Activated CD8-positive, alpha-beta memory T cell treated with anti-CD3 and anti-CD28 coated beads, Interleukin-2, amount 10 ng/mL, durations not matched to agents 7 days and 5 days (primary cell): ENCODE measurements at regions not wholly inside any gene's neighbourhood (a gene's known extent, or its start where the extent isn't known, plus 50 kb on each side); places are given as distances from the start of the nearest gene placed in this dataset.

Experiments used
- ATAC-seq: fragments of 150-1000 bp; cut with Tn5 transposase; one replicate; pipeline ENCODE4 v1.10.0; 2021; ENCODE audit warnings: moderate library complexity
- CTCF ChIA-PET: fragments of 350-600 bp; sonication (Branson Sonifier 250); formaldehyde crosslinking; loops from one replicate; lab custom pipeline; 2021; ENCODE audit warnings: antibody characterized with exemption; lab: Charles Lee
- DNase-seq: peaks from one replicate; pipeline ENCODE4 v3.0.0-alpha.2; 2020
- H3K27ac Mint-ChIP-seq: one replicate; pipeline ENCODE4 v1.8.0; 2021; ENCODE audit warnings: mild to moderate bottlenecking, mixed read lengths
- H3K27me3 Mint-ChIP-seq: one replicate; pipeline ENCODE4 v1.8.0; 2021; ENCODE audit warnings: mixed read lengths
- H3K36me3 Mint-ChIP-seq: one replicate; pipeline ENCODE4 v1.8.0; 2021; ENCODE audit warnings: mild to moderate bottlenecking, mixed read lengths
- H3K4me1 Mint-ChIP-seq: one replicate; pipeline ENCODE4 v1.8.0; 2021; ENCODE audit warnings: mixed read lengths
- H3K4me3 Mint-ChIP-seq: one replicate; pipeline ENCODE4 v1.8.0; 2021; ENCODE audit warnings: mild to moderate bottlenecking, moderate library complexity, mixed read lengths
- H3K9me3 Mint-ChIP-seq: one replicate; pipeline ENCODE4 v1.8.0; 2022; ENCODE audit warnings: low read depth, mixed read lengths

DNA sequence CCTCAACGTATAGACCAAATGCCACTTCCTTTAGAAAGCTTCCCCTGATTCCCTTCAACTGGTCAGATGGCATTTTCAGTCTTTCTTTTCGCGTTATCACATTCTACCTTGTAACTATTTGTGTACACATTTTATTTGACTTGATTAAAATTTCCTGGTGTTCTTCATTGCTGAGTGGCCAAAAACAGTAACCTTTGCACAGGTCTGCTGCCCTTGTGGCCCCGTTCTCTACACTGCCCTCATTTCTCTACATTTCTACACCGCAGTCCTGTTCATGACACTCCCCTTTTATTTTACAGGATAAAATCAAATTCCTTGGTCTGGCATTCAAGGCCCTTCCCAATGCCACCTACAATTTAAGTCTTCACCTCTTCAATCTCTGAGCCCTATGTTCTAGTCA, 334.2 kb upstream of the SLC30A5 start:
- Mint-ChIP-seq H3K27me3 (peaks cover 18% of the 10 kb centered on the region), H3K4me3 (no peak overlapping the region), H3K4me1 (no peaks in the 10 kb centered on the region), H3K36me3 (no peaks in the 10 kb centered on the region), H3K9me3 (no peaks in the 10 kb centered on the region), H3K27ac (no peak overlapping the region)
- ATAC-seq (no peak), DNase-seq (no peak)
- CTCF ChIA-PET: no interaction called here

DNA sequence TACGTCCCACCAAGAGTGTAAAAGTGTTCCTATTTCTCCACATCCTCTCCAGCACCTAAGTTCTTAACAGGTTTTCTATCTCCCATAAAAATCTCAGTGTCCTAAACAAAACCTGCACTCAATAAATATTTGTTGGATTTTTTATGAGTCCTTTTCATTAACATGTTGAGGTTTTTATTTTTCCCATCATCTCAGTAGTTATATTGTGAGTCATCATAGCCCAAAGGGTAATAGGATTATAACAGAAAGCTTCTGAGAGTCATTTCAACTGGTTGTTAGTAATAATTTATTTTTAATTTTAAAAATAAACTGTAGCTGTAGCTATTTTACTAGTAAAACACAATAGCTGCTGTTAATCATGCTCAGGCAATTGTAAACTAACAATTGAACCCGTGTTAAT, 331.6 kb upstream of the SLC30A5 start:
- Mint-ChIP-seq H3K4me1 (no peaks in the 10 kb centered on the region), H3K27me3 (no peaks in the 10 kb centered on the region), H3K4me3 (no peak overlapping the region), H3K36me3 (no peaks in the 10 kb centered on the region), H3K27ac (no peak overlapping the region), H3K9me3 (no peaks in the 10 kb centered on the region)
- ATAC-seq (no peak), DNase-seq (no peak)
- CTCF ChIA-PET: no interaction called here

DNA sequence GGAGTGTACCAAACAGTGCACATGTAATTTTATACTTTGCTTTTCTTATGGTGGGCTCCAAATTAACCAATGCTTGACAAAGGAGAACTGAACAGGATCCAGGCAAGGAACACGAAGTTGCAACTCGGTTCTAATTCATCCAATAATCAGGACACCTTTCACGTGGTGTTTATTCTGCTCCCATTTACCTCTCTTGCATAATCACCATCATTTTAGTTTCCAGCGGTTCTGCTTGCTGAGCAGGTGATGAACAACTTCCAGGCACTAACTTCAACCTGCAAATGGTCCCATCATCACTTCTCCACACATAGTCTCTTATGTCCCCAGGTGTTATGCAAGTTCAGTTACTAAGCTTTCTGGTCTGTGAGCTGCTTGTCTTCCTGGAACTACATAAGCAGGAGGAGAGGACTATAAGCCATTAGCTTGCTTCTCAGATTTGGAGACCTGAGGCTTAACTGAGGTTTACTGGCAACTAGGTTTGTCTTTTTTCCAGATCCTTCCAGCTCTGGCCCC, 326.8 kb upstream of the SLC30A5 start:
- no peak for DNase-seq
- Mint-ChIP-seq H3K27ac (no peak overlapping the region), H3K4me3 (no peak overlapping the region), H3K36me3 (no peaks in the 10 kb centered on the region), H3K9me3 (no peaks in the 10 kb centered on the region), H3K27me3 (no peaks in the 10 kb centered on the region), H3K4me1 (no peaks in the 10 kb centered on the region)
- ATAC-seq: no peak
- CTCF ChIA-PET: no interaction called here

DNA sequence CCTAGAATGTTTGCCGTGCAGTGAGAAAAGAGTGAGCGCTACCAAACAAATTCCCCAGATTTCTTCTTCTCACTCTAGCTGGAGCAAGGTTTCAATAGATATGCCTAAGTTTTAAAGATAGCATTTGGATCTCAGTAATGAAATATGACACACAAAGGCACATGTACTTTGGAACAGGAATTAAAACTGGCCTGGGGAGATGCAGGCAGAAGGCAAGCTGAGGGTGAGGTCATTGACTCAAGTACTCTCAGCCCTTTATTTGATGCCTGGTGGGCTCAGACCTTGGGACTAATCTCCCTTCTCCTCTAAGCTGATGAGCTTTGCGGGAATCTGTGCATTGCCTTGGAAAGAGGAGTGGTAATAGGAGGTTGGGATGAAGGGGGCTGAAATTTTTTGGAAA, 323.3 kb upstream of the SLC30A5 start:
- H3K4me3 Mint-ChIP-seq: no peak overlapping the region
- ATAC-seq (no peak), DNase-seq (no peak)
- no peak overlapping the region for H3K27ac Mint-ChIP-seq
- H3K4me1 Mint-ChIP-seq: no peaks in the 10 kb centered on the region
- no peaks in the 10 kb centered on the region for H3K36me3 Mint-ChIP-seq
- CTCF ChIA-PET: no interaction called here
- no peaks in the 10 kb centered on the region for H3K27me3 Mint-ChIP-seq
- peaks cover 3% of the 10 kb centered on the region for H3K9me3 Mint-ChIP-seq

DNA sequence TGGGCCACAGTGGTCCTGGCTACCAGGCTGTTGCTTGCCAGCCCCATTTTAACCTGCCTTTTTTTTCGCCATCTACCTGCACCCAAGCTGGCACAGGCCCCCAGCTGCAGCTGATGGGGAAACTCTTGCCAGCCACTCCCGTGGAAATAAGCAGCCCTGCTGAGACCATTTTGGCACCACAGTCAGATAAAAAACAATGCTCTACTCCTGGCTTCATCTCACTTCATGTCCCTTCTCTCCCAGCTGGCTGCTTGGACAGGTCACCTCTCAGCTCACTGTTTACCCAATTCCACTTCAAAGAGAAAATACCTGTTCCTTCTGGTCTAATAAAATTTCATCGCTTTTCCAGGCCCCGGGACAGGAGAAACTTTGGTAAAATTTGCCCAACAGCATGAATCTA, 322.6 kb upstream of the SLC30A5 start:
- H3K9me3 Mint-ChIP-seq: peaks cover 3% of the 10 kb centered on the region
- H3K4me3 Mint-ChIP-seq: no peak overlapping the region
- H3K4me1 Mint-ChIP-seq: no peaks in the 10 kb centered on the region
- H3K36me3 Mint-ChIP-seq: no peaks in the 10 kb centered on the region
- H3K27ac Mint-ChIP-seq: no peak overlapping the region
- H3K27me3 Mint-ChIP-seq: no peaks in the 10 kb centered on the region
- DNase-seq: no peak
- no peak for ATAC-seq
- CTCF ChIA-PET: no interaction called here

DNA sequence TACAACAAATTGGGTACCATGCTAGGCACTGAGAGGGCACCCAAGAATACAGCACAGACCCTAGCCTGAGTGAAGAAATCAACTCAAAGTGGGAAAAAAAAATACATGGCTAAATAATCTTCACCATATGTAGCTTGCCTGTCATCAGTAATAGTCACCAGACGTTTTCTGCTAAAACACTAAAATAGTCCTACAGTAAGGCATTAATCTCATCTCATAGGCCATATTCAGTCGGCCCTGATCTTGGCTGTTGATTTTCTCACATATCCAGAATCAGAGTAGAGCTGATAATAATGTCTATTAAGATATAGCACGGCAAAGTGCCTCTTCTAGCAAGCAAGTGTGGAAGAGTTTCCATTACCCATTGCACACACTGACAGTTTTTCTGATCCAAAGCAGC, 322.1 kb upstream of the SLC30A5 start:
- Mint-ChIP-seq H3K27me3 (no peaks in the 10 kb centered on the region), H3K9me3 (peaks cover 3% of the 10 kb centered on the region), H3K4me3 (no peak overlapping the region), H3K36me3 (no peaks in the 10 kb centered on the region), H3K4me1 (no peaks in the 10 kb centered on the region), H3K27ac (no peak overlapping the region)
- CTCF ChIA-PET: no interaction called here
- no peak for DNase-seq
- no peak for ATAC-seq

DNA sequence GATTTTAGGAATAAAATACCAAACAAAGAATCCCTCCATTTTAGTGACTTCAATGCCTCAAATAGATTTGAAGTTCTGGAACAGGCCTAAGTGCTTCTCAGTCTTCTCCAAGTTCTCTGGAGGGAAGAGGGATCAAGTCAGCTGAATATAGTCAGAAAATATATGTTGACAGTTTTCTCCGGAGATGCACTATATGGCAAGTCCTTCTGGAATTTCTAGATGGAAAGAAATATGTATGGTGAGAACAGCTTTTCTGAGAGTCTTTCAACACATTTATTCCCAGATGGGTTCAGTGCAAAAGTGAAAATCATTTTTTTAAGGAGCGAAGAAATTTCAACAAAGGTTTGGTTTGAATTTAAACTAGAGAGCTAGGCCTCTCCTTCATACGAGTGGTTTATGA, 317.4 kb upstream of the SLC30A5 start:
- Mint-ChIP-seq H3K4me3 (no peak overlapping the region), H3K9me3 (peaks cover 3% of the 10 kb centered on the region), H3K27me3 (no peaks in the 10 kb centered on the region), H3K4me1 (peaks cover 3% of the 10 kb centered on the region), H3K36me3 (no peaks in the 10 kb centered on the region), H3K27ac (no peak overlapping the region)
- DNase-seq (no peak), ATAC-seq (no peak)
- CTCF ChIA-PET: interaction anchor here (0.5 kb wide), 1 partner anchor 134 kb away, joined by 3 read pairs; no protein-coding TSS in a partner anchor

DNA sequence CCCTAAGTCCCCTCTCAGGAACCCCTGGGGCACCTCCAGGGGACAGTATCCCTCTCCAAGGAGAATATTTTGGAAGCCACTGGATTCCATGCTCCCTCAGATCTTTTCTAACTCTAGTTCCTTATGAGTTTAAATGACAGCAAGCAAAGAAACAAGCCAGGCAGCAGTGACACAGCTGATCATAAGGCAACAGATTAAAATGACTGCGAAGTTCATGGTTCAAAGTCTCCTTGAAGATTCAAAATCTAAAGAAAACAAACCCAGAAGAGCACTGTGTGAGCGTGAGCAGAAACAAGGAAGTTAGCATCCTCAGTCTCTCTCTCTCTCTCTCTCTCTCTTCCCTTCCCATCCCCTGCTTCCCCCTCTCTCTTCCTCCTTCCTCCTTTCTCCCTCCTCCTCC, 316.7 kb upstream of the SLC30A5 start:
- H3K36me3 Mint-ChIP-seq: no peaks in the 10 kb centered on the region
- H3K4me3 Mint-ChIP-seq: no peak overlapping the region
- peaks cover 3% of the 10 kb centered on the region for H3K4me1 Mint-ChIP-seq
- no peaks in the 10 kb centered on the region for H3K27me3 Mint-ChIP-seq
- H3K9me3 Mint-ChIP-seq: peaks cover 3% of the 10 kb centered on the region
- no peak for ATAC-seq
- DNase-seq: no peak
- CTCF ChIA-PET: interaction anchor here (0.7 kb wide), 1 partner anchor 11 kb away, joined by 3 read pairs; no protein-coding TSS in a partner anchor
- no peak overlapping the region for H3K27ac Mint-ChIP-seq

DNA sequence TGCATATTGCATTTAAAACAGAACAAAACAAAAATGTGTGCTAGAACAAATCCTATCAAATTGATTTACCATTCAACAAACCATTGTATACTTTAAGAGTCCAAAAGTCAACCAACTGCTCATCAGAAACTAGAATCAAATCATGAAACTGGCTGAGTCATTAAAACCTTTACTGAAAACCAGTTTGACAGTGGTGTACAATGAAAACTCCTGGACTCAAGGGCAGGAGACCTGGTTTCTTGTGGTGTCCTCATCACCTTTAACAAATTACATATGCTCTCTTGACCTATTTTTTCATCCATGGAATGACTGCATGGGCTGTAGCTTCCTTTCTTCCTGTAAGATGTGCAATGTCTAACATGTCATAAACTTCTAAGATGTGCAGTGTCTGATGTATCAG, 315.3 kb upstream of the SLC30A5 start:
- peaks cover 3% of the 10 kb centered on the region for H3K4me1 Mint-ChIP-seq
- CTCF ChIA-PET: no interaction called here
- no peak overlapping the region for H3K4me3 Mint-ChIP-seq
- peaks cover 3% of the 10 kb centered on the region for H3K9me3 Mint-ChIP-seq
- H3K27me3 Mint-ChIP-seq: no peaks in the 10 kb centered on the region
- no peaks in the 10 kb centered on the region for H3K36me3 Mint-ChIP-seq
- ATAC-seq (no peak), DNase-seq (no peak)
- H3K27ac Mint-ChIP-seq: no peak overlapping the region

DNA sequence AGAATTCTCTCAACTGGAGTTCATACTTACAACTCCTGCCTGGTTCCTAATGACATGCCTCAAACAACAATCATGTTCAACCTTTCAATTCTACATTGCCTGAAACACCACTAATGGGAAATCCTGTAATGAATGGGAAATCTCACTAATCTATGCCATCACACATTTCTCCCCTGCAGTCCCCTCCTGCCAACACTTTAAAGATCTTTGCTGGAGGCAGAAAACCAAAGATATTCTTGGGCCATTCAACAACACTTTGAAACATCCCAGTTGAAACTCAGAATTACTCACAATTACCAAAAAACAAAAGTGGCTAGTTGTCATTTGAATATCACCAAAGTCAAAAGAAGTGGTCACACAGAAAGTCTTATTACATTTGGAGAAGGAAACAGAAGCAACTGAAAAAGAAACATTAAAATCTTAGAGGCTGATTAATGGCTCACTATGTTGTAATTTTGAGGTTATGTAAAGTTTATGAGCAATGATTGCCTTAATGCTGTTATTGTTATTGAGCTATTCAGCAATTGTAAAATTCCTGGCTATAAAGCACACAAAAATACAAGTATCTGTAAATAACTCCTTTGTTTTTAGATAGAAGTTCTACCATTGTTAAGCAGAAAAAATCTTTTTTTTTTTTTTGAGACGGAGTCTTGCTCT, 313.4 kb upstream of the SLC30A5 start:
- Mint-ChIP-seq H3K36me3 (no peaks in the 10 kb centered on the region), H3K27ac (no peak overlapping the region), H3K9me3 (no peaks in the 10 kb centered on the region), H3K4me3 (no peak overlapping the region), H3K4me1 (peaks cover 3% of the 10 kb centered on the region), H3K27me3 (peaks cover 6% of the 10 kb centered on the region)
- ATAC-seq (no peak), DNase-seq (no peak)
- CTCF ChIA-PET: no interaction called here

DNA sequence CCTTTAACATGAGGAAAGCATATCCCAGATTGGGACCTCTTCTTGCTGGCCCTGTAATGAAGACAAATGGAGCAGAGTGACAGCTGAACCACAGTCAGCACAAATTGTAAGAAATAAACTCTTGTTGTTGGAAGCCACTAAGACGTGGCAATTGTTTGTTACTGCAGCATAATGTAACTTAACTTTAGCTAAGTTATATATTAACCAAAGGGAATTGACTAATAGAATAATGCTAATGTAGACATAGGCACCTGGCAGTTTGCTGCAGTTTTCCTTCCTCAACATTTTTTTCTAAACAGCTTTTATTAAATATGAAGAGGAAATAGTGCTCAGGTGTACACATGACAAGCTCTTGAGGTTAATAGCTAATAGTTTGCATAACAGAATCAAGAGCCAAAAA, 300.7 kb upstream of the SLC30A5 start:
- ATAC-seq: no peak
- CTCF ChIA-PET: no interaction called here
- Mint-ChIP-seq H3K27me3 (no peaks in the 10 kb centered on the region), H3K9me3 (no peaks in the 10 kb centered on the region), H3K36me3 (no peaks in the 10 kb centered on the region), H3K4me1 (no peaks in the 10 kb centered on the region), H3K27ac (no peak overlapping the region), H3K4me3 (no peak overlapping the region)
- no peak for DNase-seq

DNA sequence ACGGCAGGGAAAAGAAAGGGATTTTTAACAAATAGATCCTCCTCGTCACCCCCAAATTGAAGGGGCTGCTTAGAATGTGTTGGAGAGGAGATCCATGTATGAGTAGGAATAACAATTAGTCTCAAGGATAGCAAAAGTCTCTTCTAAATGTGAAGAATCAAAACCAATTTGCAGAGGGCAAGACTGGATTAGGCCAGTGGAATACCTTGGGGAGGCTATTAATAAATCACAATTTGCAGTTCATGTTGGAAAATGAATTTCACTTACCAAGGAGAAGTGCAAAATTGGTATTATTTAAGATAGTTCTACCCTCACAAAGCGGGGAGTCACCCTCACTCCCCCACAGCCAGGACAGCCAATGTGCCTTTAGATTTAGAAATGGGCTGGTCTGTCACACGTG, 299.8 kb upstream of the SLC30A5 start:
- Mint-ChIP-seq H3K27ac (no peak overlapping the region), H3K27me3 (no peaks in the 10 kb centered on the region), H3K4me1 (no peaks in the 10 kb centered on the region), H3K36me3 (no peaks in the 10 kb centered on the region), H3K4me3 (no peak overlapping the region), H3K9me3 (no peaks in the 10 kb centered on the region)
- CTCF ChIA-PET: no interaction called here
- DNase-seq (no peak), ATAC-seq (no peak)

DNA sequence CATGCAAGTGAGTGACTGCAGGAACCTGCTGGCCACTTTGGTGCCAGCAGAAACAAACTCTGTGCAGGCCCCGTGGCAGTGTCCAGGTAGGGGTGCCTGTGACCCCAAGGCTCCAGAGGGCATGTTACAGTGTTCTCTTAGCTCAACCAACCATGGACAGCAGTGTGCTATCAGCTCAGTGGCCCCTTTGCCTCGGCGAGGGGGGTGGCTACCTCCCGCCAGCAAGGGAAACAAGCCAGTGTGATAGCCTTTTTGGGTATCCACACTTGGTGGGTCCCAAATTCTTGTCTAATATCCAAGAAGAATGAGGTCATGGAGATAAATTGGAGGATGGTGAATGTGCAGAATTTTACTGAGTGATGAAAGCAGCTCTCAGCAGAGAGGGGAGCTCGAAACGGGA, 298.6 kb upstream of the SLC30A5 start:
- no peaks in the 10 kb centered on the region for H3K27me3 Mint-ChIP-seq
- CTCF ChIA-PET: no interaction called here

DNA sequence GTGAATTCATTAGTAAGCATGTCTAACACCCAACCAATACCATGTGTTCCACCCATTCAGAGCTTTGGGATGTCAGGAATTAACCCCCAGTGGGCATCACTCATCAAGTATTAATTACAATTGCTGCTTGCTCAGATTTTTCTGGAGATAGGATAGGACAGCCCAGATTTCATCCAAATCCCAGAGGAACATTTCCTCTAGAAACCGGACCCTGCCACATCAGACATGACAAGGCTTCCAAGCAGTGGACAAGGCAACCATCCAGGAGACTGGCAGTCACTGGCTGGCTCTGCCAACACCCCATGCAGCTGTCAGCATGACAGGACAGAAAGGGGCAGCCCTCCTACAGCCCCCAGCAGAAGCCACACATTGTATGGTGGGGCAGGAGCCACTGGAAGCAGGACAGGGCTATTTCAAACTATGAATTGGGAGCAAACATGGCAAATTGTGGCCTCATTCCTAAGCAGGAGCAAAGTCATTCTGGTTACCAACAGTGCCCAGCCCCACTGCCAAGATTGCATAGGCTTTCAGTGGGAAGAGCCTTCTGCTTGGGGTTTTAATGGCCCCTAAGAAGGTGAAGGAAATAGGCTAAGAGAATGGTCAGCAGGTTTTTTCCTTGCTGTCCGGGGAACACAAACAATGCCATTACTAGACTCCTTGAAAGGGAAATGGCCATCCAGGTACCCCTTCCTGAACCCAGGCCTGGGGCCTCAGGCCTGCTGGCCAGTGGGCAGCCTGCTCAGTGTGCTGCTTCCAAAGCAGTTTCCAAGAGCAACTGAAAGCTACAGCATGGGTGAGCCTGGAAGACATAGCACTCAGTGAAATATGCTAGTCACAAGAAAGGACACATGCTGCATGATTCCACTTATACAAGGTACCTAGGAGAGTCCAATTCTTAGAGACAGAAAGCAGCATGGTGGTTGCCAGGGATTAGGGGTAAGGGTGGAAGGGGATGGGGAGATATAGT, 294.7 kb upstream of the SLC30A5 start:
- H3K4me3 Mint-ChIP-seq: no peak overlapping the region
- CTCF ChIA-PET: no interaction called here
- no peaks in the 10 kb centered on the region for H3K27me3 Mint-ChIP-seq
- ATAC-seq: no peak
- no peak for DNase-seq
- H3K27ac Mint-ChIP-seq: no peak overlapping the region
- H3K36me3 Mint-ChIP-seq: no peaks in the 10 kb centered on the region
- no peaks in the 10 kb centered on the region for H3K9me3 Mint-ChIP-seq
- no peaks in the 10 kb centered on the region for H3K4me1 Mint-ChIP-seq

More for the DNA sequence above, 298.6 kb upstream of the SLC30A5 start:
- ATAC-seq (no peak), DNase-seq (no peak)
- Mint-ChIP-seq H3K4me3 (no peak overlapping the region), H3K36me3 (no peaks in the 10 kb centered on the region), H3K27ac (no peak overlapping the region), H3K9me3 (no peaks in the 10 kb centered on the region), H3K4me1 (no peaks in the 10 kb centered on the region)
